ENCODE measurements at regions not wholly inside any gene's neighbourhood (a gene's known extent, or its start where the extent isn't known, plus 50 kb on each side); places are given as distances from the start of the nearest gene placed in this dataset.

GRCh38 chr9:13484186-13484585 is 204.7 kb upstream of the MPDZ start:
- TF ChIP-seq, protein P1, sequence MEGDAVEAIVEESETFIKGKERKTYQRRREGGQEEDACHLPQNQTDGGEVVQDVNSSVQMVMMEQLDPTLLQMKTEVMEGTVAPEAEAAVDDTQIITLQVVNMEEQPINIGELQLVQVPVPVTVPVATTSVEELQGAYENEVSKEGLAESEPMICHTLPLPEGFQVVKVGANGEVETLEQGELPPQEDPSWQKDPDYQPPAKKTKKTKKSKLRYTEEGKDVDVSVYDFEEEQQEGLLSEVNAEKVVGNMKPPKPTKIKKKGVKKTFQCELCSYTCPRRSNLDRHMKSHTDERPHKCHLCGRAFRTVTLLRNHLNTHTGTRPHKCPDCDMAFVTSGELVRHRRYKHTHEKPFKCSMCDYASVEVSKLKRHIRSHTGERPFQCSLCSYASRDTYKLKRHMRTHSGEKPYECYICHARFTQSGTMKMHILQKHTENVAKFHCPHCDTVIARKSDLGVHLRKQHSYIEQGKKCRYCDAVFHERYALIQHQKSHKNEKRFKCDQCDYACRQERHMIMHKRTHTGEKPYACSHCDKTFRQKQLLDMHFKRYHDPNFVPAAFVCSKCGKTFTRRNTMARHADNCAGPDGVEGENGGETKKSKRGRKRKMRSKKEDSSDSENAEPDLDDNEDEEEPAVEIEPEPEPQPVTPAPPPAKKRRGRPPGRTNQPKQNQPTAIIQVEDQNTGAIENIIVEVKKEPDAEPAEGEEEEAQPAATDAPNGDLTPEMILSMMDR (IDR thresholded peaks at IDR 0.05; ENCODE audit: low read depth, low read length) = no peak
- no peak for DNase-seq (ENCODE audit: low read depth, low spot score)
- in situ Hi-C loops (cut with HindIII; ENCODE audit: low sequenced_read_pairs) = no loop called here
- no peak overlapping the region for H3K4me3 ChIP-seq (ENCODE audit: low read depth, low read length)

DNA sequence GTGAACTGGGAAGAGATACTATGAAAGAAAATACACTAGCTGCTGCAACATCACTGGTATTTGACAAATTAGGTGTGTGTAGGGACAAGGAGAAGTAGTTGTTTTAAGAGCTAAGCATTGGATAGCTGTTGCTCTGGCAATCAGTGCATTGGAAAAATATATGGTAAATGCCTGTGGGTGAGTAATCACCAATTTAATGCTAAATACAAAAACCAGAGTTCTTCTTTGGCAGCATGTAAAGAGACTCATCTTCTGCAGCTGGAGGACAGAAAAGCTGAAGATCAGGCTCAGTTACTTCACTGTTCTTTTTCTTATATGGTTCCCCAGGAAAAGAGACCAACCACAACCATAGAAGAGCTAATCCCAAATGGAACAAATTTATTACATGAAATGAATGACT is 201.8 kb upstream of the MPDZ start:
- in situ Hi-C loops (cut with HindIII; ENCODE audit: low sequenced_read_pairs) = no loop called here
- no peak overlapping the region for H3K4me3 ChIP-seq (ENCODE audit: low read depth, low read length)
- TF ChIP-seq, protein P1 (IDR thresholded peaks at IDR 0.05; ENCODE audit: low read depth, low read length) = no peak
- DNase-seq (ENCODE audit: low read depth, low spot score) = no peak

- TF ChIP-seq, protein P1 (IDR thresholded peaks at IDR 0.05; ENCODE audit: low read depth, low read length) = no peak
- H3K4me3 ChIP-seq (ENCODE audit: low read depth, low read length) = no peak overlapping the region
- in situ Hi-C loops (cut with HindIII; ENCODE audit: low sequenced_read_pairs) = no loop called here
- DNase-seq (ENCODE audit: low read depth, low spot score) = peak; percentile 9
Observed at GRCh38 chr9:13480693-13481092, 201.2 kb upstream of the MPDZ start.

DNA sequence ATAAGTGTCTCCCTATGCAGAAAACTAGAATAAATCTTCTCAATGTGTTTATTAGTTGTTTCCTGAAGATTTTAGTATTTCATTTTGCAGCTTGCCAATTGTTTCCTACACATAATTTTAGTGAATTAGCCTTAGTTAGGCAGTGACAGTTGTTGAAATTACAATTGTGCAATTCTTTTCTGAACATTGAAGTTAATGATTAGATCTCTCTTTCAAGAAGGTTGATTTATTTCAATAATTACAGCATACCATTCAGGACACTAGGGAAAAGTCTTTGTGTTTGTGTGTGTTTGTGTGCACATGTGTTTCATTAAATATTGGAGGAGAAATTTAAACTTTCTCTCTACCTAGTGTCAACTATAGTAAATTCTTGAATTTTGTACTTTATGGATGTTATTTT is 199.6 kb upstream of the MPDZ start:
- no peak for DNase-seq (ENCODE audit: low read depth, low spot score)
- TF ChIP-seq, protein P1 (IDR thresholded peaks at IDR 0.05; ENCODE audit: low read depth, low read length) = no peak
- no peak overlapping the region for H3K4me3 ChIP-seq (ENCODE audit: low read depth, low read length)
- in situ Hi-C loops (cut with HindIII; ENCODE audit: low sequenced_read_pairs) = no loop called here

GRCh38 chr9:13478639-13479038 is 199.1 kb upstream of the MPDZ start:
- DNase-seq (ENCODE audit: low read depth, low spot score) = no peak
- in situ Hi-C loops (cut with HindIII; ENCODE audit: low sequenced_read_pairs) = no loop called here
- H3K4me3 ChIP-seq (ENCODE audit: low read depth, low read length) = no peak overlapping the region
- TF ChIP-seq, protein P1 (IDR thresholded peaks at IDR 0.05; ENCODE audit: low read depth, low read length) = no peak

DNA sequence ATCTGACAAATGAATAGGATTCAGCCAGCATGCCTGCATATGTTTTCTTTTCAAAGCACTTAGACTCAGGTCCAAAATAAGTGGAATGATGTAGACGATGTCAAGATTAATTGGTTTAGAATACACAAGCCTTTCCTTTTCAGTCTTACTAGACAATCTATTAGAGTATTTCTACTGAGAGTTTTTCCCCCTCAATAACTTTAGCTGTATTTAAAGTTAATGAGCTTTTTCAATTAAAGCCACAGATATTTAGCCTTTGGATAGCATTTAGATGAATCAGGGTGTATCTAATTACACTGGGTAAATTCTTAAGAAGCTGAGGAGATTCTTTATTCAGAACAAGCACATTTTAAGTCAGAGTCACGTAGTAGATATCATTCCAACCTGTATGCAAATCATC is 198.7 kb upstream of the MPDZ start:
- TF ChIP-seq, protein P1 (IDR thresholded peaks at IDR 0.05; ENCODE audit: low read depth, low read length) = no peak
- DNase-seq (ENCODE audit: low read depth, low spot score) = peak; percentile 53
- in situ Hi-C loops (cut with HindIII; ENCODE audit: low sequenced_read_pairs) = no loop called here
- H3K4me3 ChIP-seq (ENCODE audit: low read depth, low read length) = no peak overlapping the region

DNA sequence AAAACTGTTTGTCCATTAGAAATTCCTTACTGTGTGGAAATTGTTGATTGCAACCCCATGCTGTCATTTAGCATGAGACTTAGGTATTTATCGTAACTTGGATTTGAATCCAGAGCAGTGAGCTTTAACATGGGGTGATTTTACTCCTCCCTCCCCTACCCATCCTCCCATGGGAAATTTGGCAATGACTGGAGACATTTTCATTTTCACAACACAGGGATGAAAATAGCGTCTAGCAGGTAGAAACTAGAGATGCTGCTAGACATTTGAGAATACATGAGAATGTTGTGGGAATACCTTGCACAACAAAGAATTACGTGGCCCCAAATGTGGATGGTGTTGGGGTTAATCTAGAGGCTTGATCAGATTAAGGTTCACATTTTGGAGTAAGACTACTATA is 191.3 kb upstream of the MPDZ start:
- DNase-seq (ENCODE audit: low read depth, low spot score) = no peak
- H3K4me3 ChIP-seq (ENCODE audit: low read depth, low read length) = no peak overlapping the region
- TF ChIP-seq, protein P1 (IDR thresholded peaks at IDR 0.05; ENCODE audit: low read depth, low read length) = no peak
- in situ Hi-C loops (cut with HindIII; ENCODE audit: low sequenced_read_pairs) = no loop called here

All from astrocyte of the spinal cord (primary cell).